HFF-Myc (cell line): ENCODE measurements at regions not wholly inside any gene's neighbourhood (a gene's known extent, or its start where the extent isn't known, plus 50 kb on each side); places are given as distances from the start of the nearest gene placed in this dataset.

Experiments used
- DNase-seq: peaks from one replicate; pipeline ENCODE4 v3.0.0-alpha.2; 2011; ENCODE audit warnings: low read depth; ENCODE audit errors: extremely low read depth
- H3K4me3 ChIP-seq: replicated peaks from 2 replicates; pipeline ENCODE4 v1.5.1; 2011; ENCODE audit warnings: low read depth, mild to moderate bottlenecking, control low read depth, low read length
- CTCF ChIP-seq: IDR thresholded peaks from 2 replicates; pipeline ENCODE4 v1.5.1; 2012; ENCODE audit warnings: mild to moderate bottlenecking, low read depth, low read length, control low read depth; ENCODE audit errors: missing control alignments

GRCh38 chr2:54372361-54372760 is 83.8 kb upstream of the SPTBN1 start:
- no peak for TF ChIP-seq CTCF
- DNase-seq, result no peak
- no peak overlapping the region for H3K4me3 ChIP-seq

- TF ChIP-seq CTCF, result no peak
- no peak overlapping the region for H3K4me3 ChIP-seq
- no peak for DNase-seq
Measured at GRCh38 chr2:54373855-54374254, 82.3 kb upstream of the SPTBN1 start.

GRCh38 chr2:54374591-54375364 is 81.3 kb upstream of the SPTBN1 start:
- TF ChIP-seq CTCF, result no peak
- no peak for DNase-seq
- no peak overlapping the region for H3K4me3 ChIP-seq

DNA sequence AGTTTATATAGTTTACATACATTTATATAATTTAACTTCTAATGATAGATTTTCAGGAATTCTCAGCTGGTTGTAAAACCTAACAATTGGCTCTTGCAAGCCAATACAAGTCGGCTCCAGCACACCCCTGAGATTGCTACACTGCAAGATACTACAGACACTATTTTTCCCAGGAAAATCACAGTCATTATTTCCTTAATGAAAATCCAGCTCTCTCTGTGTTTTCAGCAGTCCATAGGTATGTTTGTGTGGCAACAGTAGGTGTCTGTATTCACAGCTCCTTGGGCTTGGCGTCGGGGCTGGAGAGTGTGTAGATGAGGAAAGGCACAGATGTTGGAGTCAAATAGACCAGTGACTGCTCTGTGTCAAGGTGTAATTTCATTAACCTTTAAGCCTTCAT is 78.7 kb upstream of the SPTBN1 start:
- no peak overlapping the region for H3K4me3 ChIP-seq
- TF ChIP-seq CTCF, result no peak
- DNase-seq, result no peak

- TF ChIP-seq CTCF, result no peak
- no peak overlapping the region for H3K4me3 ChIP-seq
- no peak for DNase-seq
Measured at GRCh38 chr2:54377901-54378493, 78.1 kb upstream of the SPTBN1 start.

- DNase-seq, result no peak
- H3K4me3 ChIP-seq, result no peak overlapping the region
- no peak for TF ChIP-seq CTCF
Measured at GRCh38 chr2:54380670-54381069, 75.5 kb upstream of the SPTBN1 start.

DNA sequence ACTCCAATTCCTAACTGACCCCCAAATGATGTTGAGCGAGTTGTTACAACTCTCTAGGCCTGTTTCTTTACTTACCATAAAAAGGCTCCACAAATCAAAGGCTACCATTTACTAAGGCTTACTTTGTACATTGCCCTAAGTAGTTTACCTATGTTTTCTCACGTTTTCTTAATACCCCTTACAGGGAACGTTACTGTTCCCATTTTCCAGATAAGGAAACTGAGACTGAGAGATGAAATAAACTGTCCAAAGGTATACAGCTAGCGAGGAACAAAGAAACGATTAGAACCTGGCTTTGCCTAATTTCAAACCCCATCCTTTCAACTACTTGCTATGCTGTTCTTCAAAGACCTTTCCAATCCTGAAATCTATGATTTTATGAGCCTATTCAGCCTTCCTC is 74.8 kb upstream of the SPTBN1 start:
- DNase-seq, result no peak
- no peak for TF ChIP-seq CTCF

More for the DNA sequence above, 74.8 kb upstream of the SPTBN1 start:
- no peak overlapping the region for H3K4me3 ChIP-seq
